OCI-LY3 (cell line): ENCODE measurements at regions not wholly inside any gene's neighbourhood (a gene's known extent, or its start where the extent isn't known, plus 50 kb on each side); places are given as distances from the start of the nearest gene placed in this dataset.

Experiments used
- EZH2phosphoT487 ChIP-seq: fragments of 200-600 bp; shearing (Covaris generic); IDR thresholded peaks from 2 replicates; pipeline ENCODE4 v1.6.1; 2018; ENCODE audit warnings: antibody characterized with exemption, mixed run types, low read depth
- TF ChIP-seq, protein P1 (sequence below): fragments of 200-600, 300-600 bp; sonication (generic); IDR thresholded peaks from 2 replicates; pipeline ENCODE4 v1.5.1; 2014; ENCODE audit warnings: antibody characterized with exemption, low read length, low read depth

DNA sequence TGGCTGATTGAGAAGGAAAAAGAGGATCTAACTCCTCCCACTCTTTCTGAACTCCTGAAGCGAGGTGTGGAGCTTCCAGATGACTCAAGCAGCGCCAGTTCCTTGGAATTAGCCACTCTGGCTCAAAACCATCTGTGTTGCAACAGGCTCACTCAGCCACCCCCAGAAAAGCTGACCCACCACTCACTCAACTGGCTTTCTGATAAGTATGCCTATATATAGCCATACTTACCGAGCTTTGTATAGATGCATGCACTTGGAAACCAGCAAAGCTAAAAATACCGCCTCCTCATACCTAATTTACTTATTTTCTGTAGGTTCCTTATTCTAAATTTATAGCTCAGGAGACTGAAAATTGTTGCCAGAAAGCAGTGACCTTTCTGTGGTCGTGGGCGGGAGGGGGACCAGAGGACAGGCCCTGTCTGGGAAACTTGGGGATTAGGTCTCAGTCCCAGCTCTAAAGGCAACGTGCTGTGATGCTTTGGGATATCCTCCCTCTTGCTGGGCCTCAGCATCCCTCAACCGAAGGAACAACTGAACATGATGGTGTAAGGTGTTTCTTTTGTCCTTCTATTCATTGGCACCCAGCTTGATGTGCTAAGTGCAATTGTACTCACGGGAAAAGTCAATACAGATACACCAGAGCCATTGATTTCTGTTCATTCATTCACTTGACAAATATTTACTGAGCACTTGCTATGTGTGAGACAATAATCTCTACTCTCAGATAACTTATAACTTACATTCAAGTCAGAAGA is 65.7 kb downstream of the NENF start:
- TF ChIP-seq, protein P1, sequence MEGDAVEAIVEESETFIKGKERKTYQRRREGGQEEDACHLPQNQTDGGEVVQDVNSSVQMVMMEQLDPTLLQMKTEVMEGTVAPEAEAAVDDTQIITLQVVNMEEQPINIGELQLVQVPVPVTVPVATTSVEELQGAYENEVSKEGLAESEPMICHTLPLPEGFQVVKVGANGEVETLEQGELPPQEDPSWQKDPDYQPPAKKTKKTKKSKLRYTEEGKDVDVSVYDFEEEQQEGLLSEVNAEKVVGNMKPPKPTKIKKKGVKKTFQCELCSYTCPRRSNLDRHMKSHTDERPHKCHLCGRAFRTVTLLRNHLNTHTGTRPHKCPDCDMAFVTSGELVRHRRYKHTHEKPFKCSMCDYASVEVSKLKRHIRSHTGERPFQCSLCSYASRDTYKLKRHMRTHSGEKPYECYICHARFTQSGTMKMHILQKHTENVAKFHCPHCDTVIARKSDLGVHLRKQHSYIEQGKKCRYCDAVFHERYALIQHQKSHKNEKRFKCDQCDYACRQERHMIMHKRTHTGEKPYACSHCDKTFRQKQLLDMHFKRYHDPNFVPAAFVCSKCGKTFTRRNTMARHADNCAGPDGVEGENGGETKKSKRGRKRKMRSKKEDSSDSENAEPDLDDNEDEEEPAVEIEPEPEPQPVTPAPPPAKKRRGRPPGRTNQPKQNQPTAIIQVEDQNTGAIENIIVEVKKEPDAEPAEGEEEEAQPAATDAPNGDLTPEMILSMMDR: no peak
- no peak for TF ChIP-seq EZH2phosphoT487
